SK-N-MC (cell line): ENCODE measurements at regions not wholly inside any gene's neighbourhood (a gene's known extent, or its start where the extent isn't known, plus 50 kb on each side); places are given as distances from the start of the nearest gene placed in this dataset.

Experiments used
- EZH2 ChIP-seq: fragments of 200-600 bp; sonication (generic); IDR thresholded peaks from one replicate; pipeline ENCODE4 v1.6.1; 2017; ENCODE audit warnings: antibody characterized with exemption
- POLR2AphosphoS5 ChIP-seq: IDR thresholded peaks from 2 replicates; pipeline ENCODE4 v1.6.1; 2012; ENCODE audit warnings: mild to moderate bottlenecking, low read depth, low read length, borderline replicate concordance

DNA sequence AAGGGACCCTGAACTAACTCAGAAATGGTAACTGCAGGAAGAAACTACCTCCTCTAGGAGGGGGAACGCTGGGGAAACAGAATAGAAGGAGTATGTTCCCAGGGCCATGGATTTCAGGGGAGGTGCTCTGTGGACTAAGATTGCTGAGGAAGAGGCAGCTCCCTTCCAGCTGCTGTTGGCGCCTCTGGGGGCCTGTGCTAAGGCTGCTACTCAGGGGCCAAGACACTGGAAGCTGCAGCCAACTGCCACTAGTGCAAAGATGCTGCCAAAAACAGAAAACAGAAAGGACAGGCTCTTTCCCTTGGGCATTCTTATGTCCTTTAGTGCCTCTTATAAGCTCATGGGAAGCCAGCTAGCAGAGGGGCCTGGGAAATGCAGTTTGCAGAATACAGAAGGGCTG, 58.0 kb upstream of the SGIP1 start:
- TF ChIP-seq EZH2 (no peak), POLR2AphosphoS5 (no peak)
